Activated T-cell treated with anti-CD3 and anti-CD28 coated beads for 1 hour (primary cell): ENCODE measurements at regions not wholly inside any gene's neighbourhood (a gene's known extent, or its start where the extent isn't known, plus 50 kb on each side); places are given as distances from the start of the nearest gene placed in this dataset.

ENCODE experiments used
- DNase-seq: peaks from one replicate; pipeline ENCODE4 v3.0.0-alpha.2; 2020; ENCODE audit warnings: low read depth

DNA sequence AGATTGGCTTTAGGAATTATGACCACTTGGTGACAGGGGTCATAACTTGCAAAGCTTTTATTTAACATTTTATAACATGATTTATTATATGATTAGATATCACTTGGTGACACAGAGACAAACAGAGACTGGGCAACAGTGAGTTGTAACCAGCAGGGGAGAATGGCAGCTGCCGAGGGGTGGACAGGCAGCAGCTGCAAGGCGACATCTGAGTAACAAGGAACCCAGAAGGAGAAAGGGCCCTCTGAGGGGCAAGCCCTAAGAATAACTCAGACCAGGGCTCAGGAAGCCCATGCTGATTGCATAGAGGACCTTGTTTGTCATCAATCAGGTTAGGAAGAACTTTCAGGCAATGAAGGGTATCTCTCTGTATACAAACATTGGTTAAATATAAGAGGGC is 339.9 kb upstream of the SOX11 start:
- no peak for DNase-seq

DNA sequence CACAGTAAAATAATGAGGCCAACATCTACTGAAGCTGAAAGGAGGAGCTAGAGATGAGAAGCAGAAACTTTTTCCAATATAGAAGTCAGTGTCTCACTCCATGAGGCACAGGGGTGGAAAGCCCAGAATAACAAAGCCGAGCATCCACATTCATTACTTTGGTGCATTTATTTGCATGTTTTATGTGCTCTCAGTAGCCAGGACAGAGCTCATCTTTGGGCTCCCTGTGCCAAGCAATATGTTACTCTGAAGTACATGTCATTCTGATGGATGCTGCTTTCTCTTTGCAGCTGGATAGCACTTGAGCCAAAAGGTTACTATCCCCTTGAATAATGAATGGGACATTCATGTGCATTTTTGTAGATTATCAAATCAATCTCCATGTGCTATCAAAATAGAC is 338.6 kb upstream of the SOX11 start:
- no peak for DNase-seq

GRCh38 chr2:5359397-5359796 is 332.8 kb upstream of the SOX11 start:
- DNase-seq, result no peak

DNA sequence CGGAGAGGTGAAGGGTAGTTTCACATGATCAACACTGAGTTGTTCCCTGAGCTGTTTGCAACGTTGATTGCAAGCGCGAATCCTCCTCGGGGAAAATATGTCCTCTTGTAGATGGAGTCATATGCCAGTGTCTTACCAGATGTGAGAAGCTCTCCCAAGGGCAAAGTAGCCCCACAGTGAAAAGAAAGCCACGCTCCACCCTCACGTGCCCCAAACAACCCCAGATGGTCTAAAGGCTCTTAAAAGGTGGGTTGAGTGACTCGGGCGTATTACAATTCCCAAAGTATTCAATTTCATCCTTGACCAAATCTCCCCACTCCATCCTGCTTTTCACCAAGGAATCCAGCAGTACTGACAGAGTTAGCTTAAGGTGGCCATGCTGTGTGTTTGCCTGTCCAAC is 332.1 kb upstream of the SOX11 start:
- no peak for DNase-seq

GRCh38 chr2:5364361-5364760 is 327.8 kb upstream of the SOX11 start:
- DNase-seq, result no peak

DNA sequence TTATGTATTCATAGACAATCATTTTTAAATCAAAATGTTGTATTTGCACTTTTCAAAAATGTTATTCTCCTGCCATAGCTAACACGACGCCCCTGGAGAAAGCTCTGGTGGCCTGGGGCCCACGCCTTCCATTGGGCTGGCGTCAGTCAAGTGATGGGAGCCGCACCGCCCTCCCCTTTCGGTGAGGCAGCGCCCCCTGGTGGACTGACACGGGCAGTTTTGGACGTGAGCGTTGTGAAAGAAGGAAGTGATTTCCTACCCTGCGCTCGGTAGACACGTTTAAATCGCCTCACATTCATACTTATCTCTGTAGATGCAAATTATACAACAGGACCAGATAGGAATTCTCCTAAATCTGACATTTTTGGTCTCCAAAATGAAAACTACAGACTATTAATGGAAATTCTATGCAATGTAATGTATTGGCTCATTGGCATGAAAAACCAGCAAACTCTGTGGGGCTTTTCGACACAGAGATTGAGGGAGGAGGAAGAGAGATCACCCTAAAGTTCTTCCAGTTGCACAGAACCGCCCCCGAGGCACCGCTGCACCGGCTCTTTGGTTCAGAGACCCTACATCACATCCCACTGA is 326.2 kb upstream of the SOX11 start:
- peak; percentile 5 for DNase-seq

GRCh38 chr2:5367321-5367720 is 324.9 kb upstream of the SOX11 start:
- no peak for DNase-seq

GRCh38 chr2:5368263-5368662 is 323.9 kb upstream of the SOX11 start:
- DNase-seq, result no peak

DNA sequence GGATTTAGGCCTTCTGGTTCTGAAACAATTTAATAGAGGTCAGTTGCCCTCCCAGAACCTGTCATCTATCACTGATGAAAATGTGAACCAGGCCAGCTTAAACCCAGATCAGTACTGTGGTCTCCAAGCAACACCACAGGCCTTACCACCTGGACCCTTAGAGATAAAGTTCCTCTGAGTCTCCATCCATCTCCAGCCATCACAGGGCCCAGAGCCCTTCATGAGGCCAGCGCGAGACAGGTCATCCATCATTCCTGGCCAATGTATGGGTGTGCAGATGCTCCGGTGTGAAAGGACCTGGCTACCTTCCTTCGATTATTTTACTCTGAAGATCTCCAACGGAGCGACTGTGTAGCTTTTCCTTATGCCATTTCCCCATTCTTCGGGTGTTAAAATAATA is 322.7 kb upstream of the SOX11 start:
- no peak for DNase-seq

GRCh38 chr2:5370158-5370557 is 322.0 kb upstream of the SOX11 start:
- no peak for DNase-seq

DNA sequence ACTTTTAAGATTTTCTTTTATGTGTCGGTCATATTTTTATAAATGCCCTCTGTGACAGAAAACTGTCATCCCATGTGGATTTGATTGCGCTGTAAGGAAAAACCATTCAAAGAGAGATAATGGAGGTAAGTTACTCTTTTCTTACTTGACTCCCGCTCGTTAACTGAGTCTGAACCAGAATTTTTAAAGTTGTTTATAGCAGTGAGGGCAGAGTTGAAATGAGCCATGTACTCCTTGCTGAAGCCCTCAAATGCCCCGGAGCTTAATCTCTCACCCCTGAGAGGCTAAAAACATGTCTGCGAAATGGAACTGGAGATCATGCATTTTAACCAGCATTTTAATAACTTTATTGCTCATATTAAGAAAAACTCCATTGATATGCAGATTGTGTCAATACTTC is 320.0 kb upstream of the SOX11 start:
- no peak for DNase-seq

- no peak for DNase-seq
Measured at GRCh38 chr2:5373200-5373599, 319.0 kb upstream of the SOX11 start.

DNA sequence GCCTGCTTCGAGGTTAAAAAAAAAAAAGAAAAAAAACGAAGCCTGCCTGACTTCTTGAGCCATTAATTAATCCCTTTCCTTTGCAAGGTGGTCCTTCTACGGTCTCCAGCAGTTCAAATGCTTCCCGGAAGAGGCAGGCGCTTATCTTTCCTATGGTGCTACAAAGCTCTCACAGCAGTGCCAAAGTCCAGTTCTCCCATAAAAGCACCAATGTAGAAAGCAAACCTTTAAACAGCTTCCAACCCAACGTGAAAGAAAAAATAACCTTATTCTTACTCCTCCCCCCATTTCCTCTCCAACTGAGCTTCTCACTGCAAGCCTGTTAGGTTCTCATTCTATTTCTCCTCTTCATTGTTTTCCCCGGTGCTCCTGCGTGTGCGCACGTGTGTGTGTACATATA is 317.4 kb upstream of the SOX11 start:
- no peak for DNase-seq

- DNase-seq, result no peak
Measured at GRCh38 chr2:5377323-5377722, 314.9 kb upstream of the SOX11 start.

DNA sequence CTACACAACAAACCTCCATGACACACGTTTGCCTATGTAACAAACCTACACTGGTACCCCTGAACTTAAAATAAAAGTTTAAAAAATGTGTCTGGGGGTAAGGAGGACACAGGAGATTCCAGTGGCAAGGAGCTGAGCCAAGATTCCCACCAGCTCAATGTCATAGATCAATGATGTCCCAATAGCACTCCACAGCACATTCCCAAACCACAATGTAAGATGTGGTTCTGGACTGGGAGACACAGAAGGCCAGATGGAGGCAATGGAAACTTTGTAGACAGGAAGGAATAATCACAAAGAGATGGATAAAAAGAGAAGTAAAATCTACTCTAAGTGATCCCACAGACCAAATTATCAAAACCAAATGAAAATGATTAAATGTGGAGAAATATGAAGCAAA is 312.4 kb upstream of the SOX11 start:
- DNase-seq, result no peak

- DNase-seq, result no peak
Measured at GRCh38 chr2:5385596-5385995, 306.6 kb upstream of the SOX11 start.

DNA sequence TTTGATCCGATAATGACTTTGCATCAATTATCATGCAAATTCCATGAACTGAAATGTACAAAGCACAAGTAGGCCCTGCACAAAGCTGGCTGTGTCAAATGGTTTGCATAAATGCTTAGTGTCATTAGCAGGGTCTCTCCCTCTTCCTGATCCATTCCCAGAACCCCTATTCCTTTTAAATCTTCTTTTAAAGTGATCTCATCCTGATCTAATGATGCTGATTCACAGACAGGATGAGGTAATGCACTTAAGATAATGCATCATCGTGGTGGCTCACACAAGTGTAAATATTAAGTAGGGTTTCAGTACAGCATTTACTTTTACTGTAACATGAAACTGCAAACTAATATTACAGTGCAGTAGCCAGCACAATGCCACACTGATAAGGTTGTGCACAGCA is 304.8 kb upstream of the SOX11 start:
- no peak for DNase-seq

DNA sequence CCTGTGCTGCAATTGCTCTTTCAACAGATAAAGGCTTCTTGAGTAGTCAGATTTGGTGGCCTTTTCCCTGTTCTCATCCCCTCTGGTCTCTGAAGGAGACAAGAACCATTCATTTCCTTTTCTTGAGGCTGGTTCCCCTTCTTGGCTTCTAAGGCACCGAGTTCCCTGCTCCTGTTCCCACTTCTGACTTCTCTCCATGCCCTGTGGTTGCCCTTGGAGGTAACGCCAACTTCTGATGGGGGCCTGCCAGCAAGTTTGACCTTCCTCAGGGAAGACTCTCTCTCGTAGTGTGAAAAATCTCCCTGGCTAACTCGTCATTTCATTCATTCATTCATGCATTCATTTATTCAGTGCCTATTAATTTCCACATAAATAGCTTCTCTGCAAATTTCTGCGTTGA is 302.4 kb upstream of the SOX11 start:
- no peak for DNase-seq

- no peak for DNase-seq
Measured at GRCh38 chr2:5391362-5391761, 300.8 kb upstream of the SOX11 start.

DNA sequence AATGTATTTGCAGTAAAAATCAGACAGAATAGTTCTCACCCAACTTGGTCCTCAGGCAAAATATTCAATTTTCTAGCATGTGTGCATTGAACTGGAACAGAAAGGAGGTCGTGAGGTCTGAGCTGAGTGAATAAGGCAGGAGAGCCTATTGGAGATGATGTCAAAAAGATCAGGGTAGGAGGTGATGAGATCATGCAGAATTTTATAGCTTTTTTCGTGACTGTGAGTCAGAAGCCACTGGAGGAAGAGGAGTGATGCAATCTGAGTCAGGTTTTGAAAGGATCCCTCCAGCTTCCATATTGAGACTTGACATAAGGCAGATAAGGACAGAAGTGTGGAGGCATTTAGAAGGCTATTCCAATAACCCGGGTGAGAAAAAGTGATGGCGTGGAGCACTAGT is 299.5 kb upstream of the SOX11 start:
- no peak for DNase-seq

GRCh38 chr2:5393474-5393873 is 298.7 kb upstream of the SOX11 start:
- no peak for DNase-seq

- no peak for DNase-seq
Measured at GRCh38 chr2:5394223-5394622, 298.0 kb upstream of the SOX11 start.

DNA sequence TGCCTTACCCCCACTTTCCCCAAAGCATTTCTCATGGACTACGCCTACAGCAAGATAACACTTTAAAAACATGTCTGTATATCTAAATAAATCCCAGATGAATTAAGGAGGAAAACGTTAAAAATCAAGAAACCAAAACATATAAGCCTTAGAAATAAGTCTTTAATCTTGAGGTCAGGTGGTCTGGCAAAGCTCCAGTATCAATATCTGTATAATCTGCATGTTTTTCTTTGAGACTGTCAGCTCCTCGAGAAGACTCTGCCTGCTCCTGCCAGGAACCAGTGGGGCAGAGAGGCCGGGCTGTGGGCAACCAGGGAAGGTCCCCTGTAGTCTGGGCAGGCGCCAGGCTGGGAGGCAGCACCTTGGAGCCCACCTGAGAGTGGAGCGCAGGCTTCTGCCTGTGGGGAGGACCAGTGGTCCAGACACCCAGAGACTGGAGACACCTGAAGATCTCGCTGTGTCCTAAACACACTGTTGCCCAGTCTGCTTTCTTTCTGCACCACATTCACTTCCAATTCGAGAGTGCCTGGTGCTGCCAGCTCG is 291.0 kb upstream of the SOX11 start:
- DNase-seq, result no peak

- DNase-seq, result no peak
Measured at GRCh38 chr2:5403392-5403791, 288.8 kb upstream of the SOX11 start.

- DNase-seq, result no peak
Measured at GRCh38 chr2:5409898-5410381, 282.2 kb upstream of the SOX11 start.
